HUES6 (cell line): ENCODE measurements at regions not wholly inside any gene's neighbourhood (a gene's known extent, or its start where the extent isn't known, plus 50 kb on each side); places are given as distances from the start of the nearest gene placed in this dataset.
"Not testable (repeated sequence)": the region's sequence is repeated elsewhere in the genome, so short reads cannot be mapped to it uniquely, and the experiment has no call there.

ENCODE experiments used
- H3K27ac ChIP-seq: 2 replicates; pipeline ENCODE4 v1.7.0; 2013; ENCODE audit warnings: low read depth, mild to moderate bottlenecking, low read length, inconsistent platforms
- H3K27me3 ChIP-seq: 2 replicates; pipeline ENCODE4 v1.6.1; 2013; ENCODE audit warnings: low read length; ENCODE audit not compliant: control insufficient read depth, insufficient read depth
- H3K36me3 ChIP-seq: 2 replicates; pipeline ENCODE4 v1.6.1; 2013; ENCODE audit warnings: low read length; ENCODE audit not compliant: control insufficient read depth, insufficient read depth
- H3K4me1 ChIP-seq: 2 replicates; pipeline ENCODE4 v1.6.1; 2013; ENCODE audit warnings: low read length; ENCODE audit not compliant: control insufficient read depth, insufficient read depth
- H3K4me3 ChIP-seq: 2 replicates; pipeline ENCODE4 v1.5.1; 2013; ENCODE audit warnings: low read depth, low read length
- H3K9ac ChIP-seq: one replicate; pipeline ENCODE4 v1.6.1; 2013; ENCODE audit warnings: mild to moderate bottlenecking, low read length
- H3K9me3 ChIP-seq: 2 replicates; pipeline ENCODE4 v1.6.1; 2013; ENCODE audit warnings: low read depth, low read length; ENCODE audit not compliant: control insufficient read depth, insufficient read depth

GRCh38 chr5:38149815-38150195 is 108.6 kb upstream of the EGFLAM start:
- no peak overlapping the region for H3K4me3 ChIP-seq
- no peaks in the 10 kb centered on the region for H3K9me3 ChIP-seq
- no peak overlapping the region for H3K9ac ChIP-seq
- H3K4me1 ChIP-seq, result no peaks in the 10 kb centered on the region
- no peaks in the 10 kb centered on the region for H3K27me3 ChIP-seq
- no peak overlapping the region for H3K27ac ChIP-seq
- no peaks in the 10 kb centered on the region for H3K36me3 ChIP-seq

GRCh38 chr5:38148021-38148625 is 110.2 kb upstream of the EGFLAM start:
- Histone ChIP-seq H3K9ac (no peak overlapping the region), H3K4me1 (no peaks in the 10 kb centered on the region), H3K4me3 (no peak overlapping the region), H3K27me3 (no peaks in the 10 kb centered on the region), H3K36me3 (no peaks in the 10 kb centered on the region), H3K9me3 (no peaks in the 10 kb centered on the region), H3K27ac (no peak overlapping the region)

GRCh38 chr5:38143384-38143783 is 115.0 kb upstream of the EGFLAM start:
- H3K9me3 ChIP-seq, result no peaks in the 10 kb centered on the region
- no peaks in the 10 kb centered on the region for H3K4me1 ChIP-seq
- no peak overlapping the region for H3K27ac ChIP-seq
- no peaks in the 10 kb centered on the region for H3K27me3 ChIP-seq
- no peak overlapping the region for H3K4me3 ChIP-seq
- no peak overlapping the region for H3K9ac ChIP-seq
- H3K36me3 ChIP-seq, result no peaks in the 10 kb centered on the region

GRCh38 chr5:38141665-38142064 is 116.7 kb upstream of the EGFLAM start:
- no peak overlapping the region for H3K27ac ChIP-seq

GRCh38 chr5:38138574-38138973 is 119.8 kb upstream of the EGFLAM start:
- H3K27ac ChIP-seq, result no peak overlapping the region
- no peaks in the 10 kb centered on the region for H3K27me3 ChIP-seq
- no peak overlapping the region for H3K4me3 ChIP-seq
- H3K36me3 ChIP-seq, result no peaks in the 10 kb centered on the region
- no peak overlapping the region for H3K9ac ChIP-seq
- no peaks in the 10 kb centered on the region for H3K4me1 ChIP-seq
- H3K9me3 ChIP-seq, result no peaks in the 10 kb centered on the region

More at GRCh38 chr5:38141665-38142064, 116.7 kb upstream of the EGFLAM start:
- Histone ChIP-seq H3K4me3 (no peak overlapping the region), H3K9me3 (no peaks in the 10 kb centered on the region), H3K36me3 (no peaks in the 10 kb centered on the region), H3K4me1 (no peaks in the 10 kb centered on the region), H3K9ac (no peak overlapping the region), H3K27me3 (no peaks in the 10 kb centered on the region)

GRCh38 chr5:38135486-38136039 is 122.8 kb upstream of the EGFLAM start:
- Histone ChIP-seq H3K27me3 (no peaks in the 10 kb centered on the region), H3K9me3 (no peaks in the 10 kb centered on the region), H3K9ac (no peak overlapping the region), H3K4me3 (no peak overlapping the region), H3K27ac (no peak overlapping the region), H3K36me3 (no peaks in the 10 kb centered on the region), H3K4me1 (0 out of 2 replicates have a peak, but pooled peaks cover under 1% of the 10 kb centered on the region)

GRCh38 chr5:38134810-38135209 is 123.5 kb upstream of the EGFLAM start:
- Histone ChIP-seq H3K9me3 (no peaks in the 10 kb centered on the region), H3K27me3 (no peaks in the 10 kb centered on the region), H3K27ac (no peak overlapping the region), H3K36me3 (no peaks in the 10 kb centered on the region), H3K9ac (no peak overlapping the region), H3K4me3 (no peak overlapping the region), H3K4me1 (0 out of 2 replicates have a peak, but pooled peaks cover 6% of the 10 kb centered on the region)

GRCh38 chr5:38134294-38134693 is 124.1 kb upstream of the EGFLAM start:
- H3K4me3 ChIP-seq, H3K27me3 ChIP-seq, H3K4me1 ChIP-seq, H3K9ac ChIP-seq, H3K9me3 ChIP-seq, H3K27ac ChIP-seq, H3K36me3 ChIP-seq: not testable (repeated sequence)

- Histone ChIP-seq H3K27ac (no peak overlapping the region), H3K36me3 (no peaks in the 10 kb centered on the region), H3K4me3 (no peak overlapping the region), H3K27me3 (no peaks in the 10 kb centered on the region), H3K9me3 (no peaks in the 10 kb centered on the region), H3K9ac (no peak overlapping the region), H3K4me1 (0 out of 2 replicates have a peak, but pooled peaks cover 9% of the 10 kb centered on the region)
Observed at GRCh38 chr5:38131686-38132085, 126.7 kb upstream of the EGFLAM start.

GRCh38 chr5:38124321-38124720 is 134.0 kb upstream of the EGFLAM start:
- Histone ChIP-seq H3K36me3 (no peaks in the 10 kb centered on the region), H3K27ac (no peak overlapping the region), H3K27me3 (no peaks in the 10 kb centered on the region), H3K9ac (no peak overlapping the region), H3K9me3 (0 out of 2 replicates have a peak, but pooled peaks cover 7% of the 10 kb centered on the region), H3K4me1 (no peaks in the 10 kb centered on the region), H3K4me3 (no peak overlapping the region)

- Histone ChIP-seq H3K9me3 (0 out of 2 replicates have a peak, but pooled peaks cover 7% of the 10 kb centered on the region), H3K4me1 (no peaks in the 10 kb centered on the region)
Observed at GRCh38 chr5:38121420-38121819, 136.9 kb upstream of the EGFLAM start.

More at GRCh38 chr5:38121420-38121819, 136.9 kb upstream of the EGFLAM start:
- Histone ChIP-seq H3K36me3 (no peaks in the 10 kb centered on the region), H3K27me3 (no peaks in the 10 kb centered on the region), H3K4me3 (no peak overlapping the region), H3K9ac (no peak overlapping the region), H3K27ac (no peak overlapping the region)
